Head of caudate nucleus (tissue), 42 donors: ENCODE measurements at regions not wholly inside any gene's neighbourhood (a gene's known extent, or its start where the extent isn't known, plus 50 kb on each side); places are given as distances from the start of the nearest gene placed in this dataset.
A peak's percentile ranks its signal among the peaks of the same experiment; 100 is the strongest.

ENCODE experiments used
- DNase-seq, 42 donors: peaks; one replicate each; pipeline versions ENCODE4 v3.0.0 to v3.0.0-alpha.2; 2020 to 2021; ENCODE audit warnings: mixed read lengths in 7 of 42
- intact Hi-C: fragments of 100-400 bp; cut with DNase I; formaldehyde crosslinking; loops from one replicate; pipeline ENCODE4 v1.15.0; 2022

DNA sequence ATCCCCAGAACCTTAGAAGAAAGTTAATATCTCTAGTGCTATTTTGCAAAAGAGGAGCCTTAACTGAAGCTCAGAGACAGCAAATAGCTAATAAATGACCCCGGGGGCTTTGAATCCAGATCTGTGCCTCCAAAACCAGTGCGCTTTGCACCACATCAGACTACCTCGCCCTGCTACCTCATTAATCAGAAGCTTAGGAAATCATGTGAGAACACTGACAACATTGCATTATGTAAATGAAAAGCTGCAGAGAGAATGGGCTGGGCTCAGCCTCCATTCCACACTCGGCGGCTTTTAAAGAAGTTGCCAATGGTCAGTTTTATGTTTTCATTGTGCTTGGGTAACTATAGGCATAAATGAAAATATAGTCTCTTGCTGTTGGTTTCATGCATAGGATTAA lies 54.0 kb upstream of the STMND1 start:
- intact Hi-C loops: no loop called here
- no peak for DNase-seq

DNA sequence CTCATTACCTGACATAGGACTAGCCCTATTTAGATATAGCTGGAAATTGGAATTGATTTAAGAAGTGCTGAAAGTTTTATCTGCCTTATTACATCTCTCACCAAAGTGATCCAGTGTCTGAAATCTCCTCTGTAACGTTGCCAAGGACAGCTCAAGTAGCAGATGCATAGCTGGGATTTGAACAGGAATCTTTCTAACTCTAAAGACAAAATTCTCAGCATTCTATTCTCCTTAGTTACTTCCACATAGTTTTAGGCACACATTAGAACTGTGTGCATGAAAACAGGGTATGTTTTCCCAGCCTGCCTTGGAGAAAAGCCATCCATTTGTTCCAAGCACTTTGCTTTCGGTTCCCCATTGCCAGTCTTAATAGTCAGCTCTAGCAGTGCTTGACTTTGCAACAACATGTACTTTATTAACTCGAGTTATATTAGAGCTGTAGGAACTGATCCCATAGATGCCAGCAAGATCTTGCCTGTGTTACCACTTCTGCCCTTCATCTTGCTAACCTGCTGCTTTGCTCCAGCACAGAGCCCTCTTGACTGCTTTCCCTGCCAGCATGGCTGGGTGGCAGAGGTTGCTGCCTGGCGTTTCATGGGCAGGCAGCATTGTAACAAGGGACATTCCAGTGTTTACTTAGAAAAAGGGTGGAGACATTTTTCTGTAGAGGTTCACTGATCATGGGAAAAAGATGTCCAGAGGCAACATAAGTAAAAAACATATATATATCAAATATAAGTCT lies 56.1 kb upstream of the STMND1 start:
- peak in 12 of 42 donors; percentile 9 to 48 (median 23) for DNase-seq
- intact Hi-C loops: no loop called here

DNA sequence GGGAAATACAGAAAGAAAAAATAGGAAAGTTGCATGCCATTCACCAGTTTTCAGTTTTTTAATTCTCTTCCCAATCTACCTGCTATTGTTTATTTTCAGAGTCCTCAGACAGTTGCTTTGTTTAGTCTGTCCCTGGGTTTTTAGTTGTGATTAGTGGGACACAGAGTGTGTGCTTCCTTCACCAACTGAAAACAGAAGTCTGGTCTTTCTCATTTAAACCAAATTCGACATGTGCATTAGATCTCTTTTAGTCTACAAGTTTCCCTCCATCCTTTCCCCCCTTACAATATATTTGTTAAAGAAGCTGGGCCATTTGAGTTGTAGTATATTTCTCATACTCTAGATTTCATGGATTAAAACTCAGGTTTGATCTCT lies 58.7 kb upstream of the STMND1 start:
- intact Hi-C loops: no loop called here
- no peak for DNase-seq

DNA sequence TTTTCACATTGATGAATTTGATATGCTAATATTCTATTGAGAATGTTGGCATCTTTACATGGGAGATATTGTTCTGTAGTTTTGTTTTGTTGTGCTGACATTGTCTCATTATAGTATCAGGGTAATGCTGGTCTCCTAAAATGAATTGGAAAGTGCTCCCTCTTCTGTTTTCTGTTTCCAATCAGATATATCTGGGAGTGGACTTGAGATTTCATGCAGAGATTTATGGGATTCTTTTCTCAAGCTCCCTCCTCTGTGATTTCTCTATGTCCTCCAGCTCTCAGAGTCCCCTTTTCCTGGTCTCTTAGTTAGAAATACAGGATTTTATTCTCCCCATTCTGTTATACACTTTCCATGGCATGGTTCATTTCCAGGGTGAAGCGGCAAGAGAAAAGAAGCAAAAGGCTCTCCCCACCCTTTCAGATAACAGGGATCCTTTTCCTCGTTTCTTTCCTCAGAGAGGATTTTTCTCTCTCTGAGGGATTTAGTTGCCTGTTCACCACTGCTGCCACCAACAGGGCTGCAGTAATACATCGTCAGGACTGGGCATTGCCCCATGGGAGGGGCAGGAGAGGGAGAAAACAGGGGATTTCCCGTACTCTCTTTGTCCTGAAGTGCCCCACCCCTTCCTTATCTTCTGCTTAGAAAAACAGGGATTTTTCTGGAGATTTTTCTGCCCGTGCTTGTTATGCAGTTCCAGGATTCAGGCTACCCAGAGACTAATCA lies 59.3 kb upstream of the STMND1 start:
- intact Hi-C loops: no loop called here

DNA sequence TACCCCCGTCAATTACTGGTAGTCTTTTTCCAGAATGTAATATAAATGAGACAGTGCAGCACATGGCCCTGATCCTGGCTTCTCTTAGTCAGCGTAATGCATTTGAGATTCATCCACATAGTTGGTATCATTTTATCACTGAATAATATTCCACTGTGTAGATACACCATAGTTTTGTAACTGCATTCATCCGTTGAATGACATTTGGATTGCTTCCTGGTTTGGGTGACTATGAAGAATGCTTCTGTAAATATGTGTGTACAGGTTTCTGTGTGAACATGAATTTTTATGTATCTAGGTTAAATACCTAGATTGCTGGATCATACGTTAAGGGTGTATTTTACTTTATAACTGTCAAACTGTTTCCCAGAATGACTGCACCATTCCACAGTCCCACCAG lies 62.6 kb upstream of the STMND1 start:
- no peak for DNase-seq
- intact Hi-C loops: no loop called here

More for the DNA sequence above, 59.3 kb upstream of the STMND1 start:
- peak in 41 of 42 donors; percentile 19 to 88 (median 63) for DNase-seq

DNA sequence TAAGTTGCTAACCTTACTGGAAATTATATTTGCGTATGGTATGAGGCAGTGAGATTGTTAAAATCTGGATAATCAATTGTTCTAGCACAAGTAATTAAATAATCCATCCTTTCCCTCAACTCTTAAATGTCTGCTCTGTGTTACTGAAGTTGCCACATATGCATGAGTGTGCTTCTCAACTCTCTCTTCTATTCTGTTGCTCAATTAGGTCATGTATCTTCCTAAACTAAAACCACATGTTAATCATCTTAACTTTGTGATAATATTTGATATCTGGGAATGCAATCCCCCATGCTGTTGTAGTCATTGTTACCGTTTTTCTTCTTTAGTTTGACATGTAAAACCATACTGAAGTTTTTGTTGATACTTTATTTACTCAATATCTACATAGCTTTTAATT lies 63.5 kb upstream of the STMND1 start:
- DNase-seq: no peak
- intact Hi-C loops: no loop called here

DNA sequence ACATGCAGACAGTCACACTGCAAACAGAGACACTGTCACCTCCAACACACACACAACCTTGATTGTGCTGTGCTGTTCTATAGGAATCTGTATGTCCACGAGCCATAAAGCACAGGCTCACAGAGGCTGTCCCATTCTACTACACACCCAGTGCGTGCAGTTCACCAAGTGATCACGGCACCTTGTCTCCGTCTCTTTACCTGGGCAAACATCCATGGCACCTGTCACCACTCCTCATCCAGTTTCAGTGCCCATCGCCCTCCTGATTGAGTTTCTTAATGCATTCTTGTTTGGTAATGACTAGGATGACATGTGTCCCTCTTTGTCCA lies 65.8 kb upstream of the STMND1 start:
- intact Hi-C loops: no loop called here
- no peak for DNase-seq

DNA sequence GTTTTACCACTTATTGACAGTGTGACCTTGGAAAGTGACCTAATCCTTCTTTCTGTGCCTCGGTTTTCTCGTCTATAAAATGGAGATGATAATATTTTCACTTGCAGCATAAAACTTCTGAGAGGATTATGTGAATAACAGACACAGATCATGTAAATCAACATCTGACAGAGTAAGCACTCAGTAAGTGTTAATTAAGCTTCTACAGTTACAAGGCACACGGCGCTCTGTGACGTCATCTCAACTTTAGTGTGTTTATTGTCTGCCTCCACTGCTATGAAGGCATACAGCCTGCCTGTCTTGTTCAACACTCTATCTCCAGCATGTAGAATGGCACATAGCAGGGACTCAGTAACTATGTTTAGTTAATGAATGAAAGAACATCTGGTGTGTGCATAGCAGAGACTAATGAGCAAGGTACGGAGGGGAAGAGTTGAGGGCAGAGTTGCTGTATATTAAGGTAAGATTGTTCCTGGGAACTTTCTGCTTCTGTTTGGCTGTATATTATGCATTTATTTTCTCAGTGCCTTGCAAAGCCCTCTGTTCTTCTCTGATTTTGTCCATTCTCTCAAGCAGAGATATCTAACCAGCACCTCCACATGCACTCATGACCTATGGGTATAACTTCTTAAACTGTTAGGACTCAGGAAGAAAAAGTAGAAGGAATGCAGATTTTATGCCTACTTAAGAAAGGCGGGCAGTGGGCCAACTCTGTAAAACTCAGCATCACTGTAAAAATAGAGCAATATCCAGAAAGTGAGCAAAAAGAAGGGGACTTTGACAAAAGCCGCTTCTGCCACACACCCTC lies 66.4 kb upstream of the STMND1 start:
- intact Hi-C loops: no loop called here
- DNase-seq: no peak

DNA sequence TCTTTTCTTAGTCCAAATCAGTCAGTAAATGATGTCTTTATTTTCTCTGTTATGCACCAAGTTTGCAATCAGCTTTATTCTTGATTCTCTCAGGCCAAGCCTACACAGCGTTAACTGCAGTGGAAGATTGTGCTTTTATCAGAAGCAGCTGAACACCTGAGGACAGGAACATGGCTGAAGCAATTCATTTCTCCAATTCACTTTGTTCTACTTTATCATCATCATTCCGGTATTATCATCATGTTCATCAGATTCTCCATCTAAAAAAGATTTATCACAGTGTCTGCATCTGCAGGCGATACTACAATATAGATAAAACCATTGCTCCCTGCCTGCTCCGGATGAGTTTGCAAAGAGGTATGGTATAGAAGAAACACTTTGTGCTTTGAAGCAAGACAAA lies 68.1 kb upstream of the STMND1 start:
- intact Hi-C loops: no loop called here
- no peak for DNase-seq

DNA sequence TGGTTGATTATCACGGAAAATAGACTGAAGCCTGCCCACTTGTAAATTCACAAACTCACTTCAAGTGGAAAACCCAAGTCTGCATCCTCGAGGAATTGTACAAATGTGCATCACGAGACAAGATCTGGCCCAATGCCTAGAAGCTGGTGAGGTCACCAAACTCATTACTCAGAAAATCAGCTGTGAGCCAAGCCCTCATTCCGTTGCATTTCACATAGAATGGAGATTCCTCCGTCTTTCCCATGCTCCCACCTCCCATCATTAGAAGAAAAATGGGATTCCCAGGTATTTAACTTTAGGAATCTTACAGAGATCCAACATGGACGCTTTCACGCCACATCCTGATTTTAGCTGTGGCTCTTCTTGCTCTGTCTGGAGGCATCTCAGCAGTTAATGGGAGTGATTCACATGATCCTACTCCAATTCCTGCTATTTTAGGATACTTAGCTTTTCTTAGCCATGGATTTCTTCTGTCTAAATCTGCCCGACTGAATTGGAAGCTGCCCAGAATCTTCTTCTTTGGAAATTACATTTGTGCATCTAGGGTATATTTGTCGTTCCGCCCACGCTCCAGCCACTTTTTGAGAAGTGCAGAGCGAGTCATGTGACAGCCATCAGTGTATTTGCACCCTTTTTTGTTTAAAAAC lies 68.7 kb upstream of the STMND1 start:
- intact Hi-C loops: no loop called here

DNA sequence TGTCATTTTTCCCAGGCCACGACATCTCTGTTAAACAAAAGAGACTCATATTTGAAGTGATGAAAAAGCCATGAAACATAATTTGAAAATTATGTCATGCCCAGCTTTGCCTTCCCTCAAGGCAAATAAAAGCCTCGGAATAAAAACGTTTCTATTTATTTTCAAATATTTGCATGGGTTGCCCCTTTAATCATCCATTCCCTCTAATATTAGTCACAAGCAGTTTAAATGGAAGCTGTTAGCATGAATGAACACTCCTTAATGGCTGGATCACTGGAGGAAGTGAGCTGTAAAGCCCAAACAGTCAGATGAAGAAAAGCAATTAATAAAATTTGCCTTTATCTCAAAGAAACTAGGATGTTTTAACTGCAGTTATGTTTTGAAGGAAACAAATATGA lies 69.3 kb upstream of the STMND1 start:
- intact Hi-C loops: no loop called here
- DNase-seq: no peak

More for the DNA sequence above, 68.7 kb upstream of the STMND1 start:
- DNase-seq: peak in 41 of 42 donors; percentile 8 to 91 (median 73)

DNA sequence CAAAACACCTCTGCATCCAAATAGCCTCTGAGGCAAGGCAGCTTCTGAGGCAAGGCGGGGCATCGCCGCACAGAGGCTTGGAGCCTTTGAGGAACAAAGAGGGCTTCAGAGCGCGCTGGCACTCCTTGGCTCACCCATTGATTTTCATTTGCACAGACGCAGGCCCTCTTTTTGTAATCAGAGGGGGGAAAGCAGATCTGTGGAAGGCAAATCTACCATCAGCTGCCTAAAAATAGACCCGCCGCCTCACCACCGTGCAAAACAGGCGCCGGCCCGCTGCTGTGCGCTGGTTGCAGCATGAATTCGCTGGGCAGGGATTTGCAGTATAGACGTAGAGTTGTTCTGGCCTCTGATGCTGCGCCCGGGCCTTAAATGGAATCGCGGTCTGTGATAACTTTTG lies 69.9 kb upstream of the STMND1 start:
- peak; percentile 35 to 85 (median 62) for DNase-seq
- intact Hi-C loops: no loop called here

DNA sequence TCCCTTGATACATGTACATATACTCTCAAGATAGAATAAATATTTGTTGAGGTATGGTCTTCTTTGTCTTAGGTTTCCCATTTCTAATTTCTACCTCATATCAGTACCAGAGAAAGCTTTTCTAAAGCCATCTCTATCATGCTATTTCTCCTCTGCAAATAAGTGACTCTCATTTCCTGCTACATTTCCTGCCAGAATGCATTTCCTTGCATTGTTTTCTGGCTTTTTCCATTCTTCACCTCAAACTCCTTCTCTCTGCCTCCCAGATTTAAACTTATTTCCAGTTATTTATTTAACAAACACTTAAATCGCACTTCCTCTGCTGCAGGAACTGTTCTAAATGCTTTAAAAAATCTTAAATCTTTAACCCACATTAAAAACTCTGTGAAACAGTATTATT lies 74.4 kb upstream of the STMND1 start:
- intact Hi-C loops: no loop called here
- DNase-seq: no peak

DNA sequence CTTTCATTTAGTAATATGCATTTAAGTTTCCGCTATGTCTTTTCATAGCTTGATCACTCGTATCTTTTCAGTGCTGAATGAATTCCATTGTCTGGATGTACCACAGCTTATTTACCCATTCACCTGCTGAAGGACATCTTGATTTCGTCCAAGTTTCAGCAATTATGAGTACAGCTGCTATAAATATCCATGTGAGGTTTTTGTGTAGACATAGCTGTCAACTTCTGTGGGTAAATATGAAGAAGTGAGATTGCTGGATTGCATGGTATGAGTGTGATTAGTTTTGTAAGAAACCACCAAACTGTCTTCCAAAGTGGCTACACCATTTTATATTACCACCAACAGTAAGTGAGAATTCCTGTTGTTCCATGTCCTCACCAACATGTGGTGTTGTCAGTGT lies 79.2 kb upstream of the STMND1 start:
- intact Hi-C loops: no loop called here
- no peak for DNase-seq

DNA sequence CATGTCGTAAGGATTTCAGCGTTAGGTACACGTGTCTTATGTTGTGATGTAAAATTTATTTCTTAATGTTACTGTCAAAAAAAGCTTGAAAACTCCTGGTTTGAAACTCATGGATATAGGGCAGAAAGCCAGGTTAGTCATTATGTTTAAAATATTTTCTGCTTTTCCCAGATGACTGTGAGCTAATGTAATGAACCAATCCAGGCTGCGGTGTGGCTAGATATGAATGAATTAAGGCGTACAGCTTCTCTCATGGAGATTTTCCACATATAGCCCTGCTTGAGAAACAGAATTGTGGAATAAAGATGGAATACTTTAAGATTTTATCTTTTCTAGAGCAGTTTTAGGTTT lies 80.3 kb upstream of the STMND1 start:
- DNase-seq: no peak
- intact Hi-C loops: no loop called here

DNA sequence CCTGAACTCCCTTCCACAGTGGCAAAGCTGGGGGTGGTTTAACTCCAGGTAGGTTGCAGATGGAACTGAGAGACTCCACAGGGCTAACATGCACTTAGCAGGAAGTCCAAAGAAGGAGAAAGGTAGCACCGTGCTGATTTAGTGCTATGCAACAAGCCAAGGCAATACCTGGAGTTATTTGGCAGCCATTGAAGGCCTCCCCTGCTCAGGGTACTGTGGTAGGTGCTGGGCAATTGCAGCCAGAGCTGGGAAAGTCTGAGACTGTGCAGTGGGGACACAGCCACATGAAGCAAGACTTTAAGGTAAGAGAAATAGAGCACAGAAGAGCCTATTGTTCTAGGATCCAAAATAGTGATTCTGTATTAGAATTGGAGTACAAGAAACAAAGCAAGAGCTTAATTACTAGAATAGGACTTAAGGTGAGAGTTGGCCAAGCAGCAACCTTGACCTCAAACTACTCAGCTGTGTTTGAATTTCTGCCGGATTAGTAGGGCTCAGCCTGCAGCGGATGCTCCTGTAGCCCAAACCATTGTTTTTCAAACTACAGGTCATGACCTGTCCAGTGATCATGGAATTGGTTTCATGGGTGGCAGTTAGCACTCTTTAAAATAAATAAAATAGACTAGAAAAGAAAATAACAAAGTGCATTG lies 80.8 kb upstream of the STMND1 start:
- intact Hi-C loops: no loop called here
- no peak for DNase-seq

DNA sequence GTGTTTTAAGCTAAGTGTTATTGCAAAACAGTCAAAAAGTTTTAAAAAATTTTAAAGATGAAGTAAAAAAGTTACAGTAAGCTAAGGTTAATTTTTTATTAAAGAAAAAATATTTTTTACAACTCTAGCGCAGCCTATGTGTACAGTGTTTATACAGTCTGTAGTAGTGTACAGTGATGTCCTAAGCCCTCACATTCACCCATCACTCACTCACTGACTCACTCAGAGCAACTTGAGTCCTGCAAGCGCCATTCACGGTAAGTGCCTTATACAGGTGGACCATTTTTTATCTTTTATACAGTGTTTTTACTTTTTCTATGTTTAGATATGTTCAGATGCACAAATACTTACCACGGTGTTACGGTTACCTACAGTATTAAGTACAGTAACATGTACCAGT lies 83.4 kb upstream of the STMND1 start:
- no peak for DNase-seq
- intact Hi-C loops: loop anchor here (10.0 kb wide), 1 partner anchor 66 kb away; no protein-coding TSS in a partner anchor

DNA sequence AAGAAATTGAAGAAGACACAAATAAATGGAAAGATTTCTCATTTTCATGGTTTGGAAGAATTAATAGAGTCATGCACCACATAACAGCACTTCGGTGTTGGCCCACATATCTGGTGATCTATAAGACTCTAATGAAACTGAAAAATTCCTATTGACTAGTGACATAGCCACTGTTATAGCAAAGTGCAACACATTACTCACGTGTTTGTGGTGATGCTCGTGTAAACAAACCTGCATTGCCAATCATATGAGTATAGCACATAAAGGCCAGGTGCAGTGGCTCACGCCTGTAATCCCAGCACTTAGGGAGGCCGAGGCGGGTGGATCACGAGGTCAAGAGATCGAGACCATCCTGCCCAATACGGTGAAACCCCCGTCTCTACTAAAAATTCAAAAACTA lies 84.4 kb upstream of the STMND1 start:
- intact Hi-C loops: loop anchor here (10.0 kb wide), 1 partner anchor 67 kb away; no protein-coding TSS in a partner anchor
- DNase-seq: no peak
